ENCODE measurements at regions not wholly inside any gene's neighbourhood (a gene's known extent, or its start where the extent isn't known, plus 50 kb on each side); places are given as distances from the start of the nearest gene placed in this dataset.

- no peak for TF ChIP-seq RFXANK (CRISPR knock-in tag; IDR thresholded peaks at IDR 0.05)
- no peak for TF ChIP-seq IRF1 (CRISPR knock-in tag; IDR thresholded peaks at IDR 0.05; ENCODE audit: low read depth)
- TF ChIP-seq PATZ1 (CRISPR knock-in tag; IDR thresholded peaks at IDR 0.05), result 0 out of 2 replicates have a peak, but pooled peaks have one; percentile 24
- TF ChIP-seq ZBTB33 (CRISPR knock-in tag; IDR thresholded peaks at IDR 0.05), result 0 out of 2 replicates have a peak, but pooled peaks have one; percentile 22
- 0 out of 2 replicates have a peak, but pooled peaks have one; percentile 27 for TF ChIP-seq KDM2A (CRISPR knock-in tag; IDR thresholded peaks at IDR 0.05; ENCODE audit: borderline replicate concordance, low read depth)
- TF ChIP-seq XRCC5 (optimal IDR thresholded peaks at IDR 0.05; ENCODE audit: low read length), result peak; percentile 24
- 0 out of 2 replicates have a peak, but pooled peaks have one; percentile 11 for TF ChIP-seq ARID5B (CRISPR knock-in tag; IDR thresholded peaks at IDR 0.05)
- no peak for TF ChIP-seq ARNTL (CRISPR knock-in tag; IDR thresholded peaks at IDR 0.05)
- no peak for TF ChIP-seq RAD51 (IDR thresholded peaks at IDR 0.05; ENCODE audit: borderline replicate concordance)
- no peak for TF ChIP-seq ZNF609 (CRISPR knock-in tag; IDR thresholded peaks at IDR 0.05; ENCODE audit: borderline replicate concordance)
- TF ChIP-seq DRAP1 (CRISPR knock-in tag; IDR thresholded peaks at IDR 0.05), result peak; percentile 33; the same call in 1 of the 2 replicates
Measured at GRCh38 chr16:85546585-85547447, 66.3 kb upstream of the GSE1 start (continued).
